T-helper 1 cell (primary cell): ENCODE measurements at regions not wholly inside any gene's neighbourhood (a gene's known extent, or its start where the extent isn't known, plus 50 kb on each side); places are given as distances from the start of the nearest gene placed in this dataset.

Source experiments
- DNase-seq, 5 donors: peaks; one replicate each; pipeline ENCODE4 v3.0.0-alpha.2; 2012 to 2020

DNA sequence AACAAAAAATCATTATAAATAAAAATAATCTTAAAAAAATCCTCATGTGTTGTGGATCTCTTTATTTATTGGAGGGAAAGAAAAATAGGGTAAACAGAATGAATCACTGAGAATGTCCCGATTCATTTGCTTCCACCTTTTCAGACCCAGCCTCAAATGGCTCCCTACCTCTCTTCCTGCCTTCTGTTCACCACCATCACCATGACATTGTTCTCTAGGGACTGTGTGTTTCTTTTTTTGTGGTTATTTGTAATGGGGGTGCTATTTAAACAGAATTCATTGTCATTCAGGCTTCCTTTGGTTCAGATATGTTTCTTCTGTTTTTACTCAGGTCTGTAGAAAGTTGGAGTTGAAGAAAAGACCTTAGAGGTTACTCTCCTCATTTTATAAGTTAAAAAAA is 198.2 kb downstream of the KIF4B start:
- no peak for DNase-seq

GRCh38 chr5:155222393-155222792 is 208.8 kb downstream of the KIF4B start:
- no peak for DNase-seq

- no peak for DNase-seq
Observed at GRCh38 chr5:155229135-155229534, 215.6 kb downstream of the KIF4B start.

DNA sequence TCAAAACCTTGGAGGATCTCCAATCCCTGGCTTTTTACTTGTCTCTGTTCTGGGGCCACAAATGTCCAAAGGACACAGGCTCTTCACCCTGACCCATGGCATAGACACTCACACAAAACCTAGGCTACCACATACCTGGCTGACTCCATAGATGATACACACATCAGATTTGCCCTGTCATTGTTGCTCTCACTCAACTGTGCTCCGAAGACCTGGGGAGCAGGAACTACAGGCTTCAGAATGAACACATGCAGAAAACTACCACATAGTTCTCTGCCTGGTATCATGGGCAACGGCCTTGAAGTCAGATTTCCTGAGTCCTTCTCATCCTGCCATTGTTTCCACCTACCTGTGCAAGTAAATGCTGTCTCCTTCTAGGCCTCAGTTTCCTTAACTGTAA is 226.2 kb downstream of the KIF4B start:
- DNase-seq: no peak

DNA sequence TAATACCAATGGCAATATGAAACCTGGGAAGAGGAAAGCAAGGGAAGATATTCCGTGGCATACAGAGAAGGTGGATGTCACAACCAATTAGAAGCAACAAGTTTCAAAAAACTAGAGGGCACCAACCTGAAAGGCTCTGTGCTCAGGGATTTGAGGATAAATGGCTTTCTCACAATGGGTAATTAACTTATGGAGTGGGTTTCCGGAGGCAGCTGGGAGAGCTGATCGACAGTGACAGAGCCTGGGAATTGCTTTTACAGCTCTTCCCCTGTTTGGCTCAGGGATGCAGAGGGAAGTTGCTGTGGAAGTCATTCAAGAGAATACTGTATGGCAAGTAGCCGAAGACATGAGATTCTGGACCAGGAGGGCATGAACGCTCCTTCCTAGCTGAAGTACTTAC is 237.0 kb downstream of the KIF4B start:
- DNase-seq: no peak

GRCh38 chr5:155252025-155252424 is 238.5 kb downstream of the KIF4B start:
- no peak for DNase-seq

- DNase-seq: no peak
Observed at GRCh38 chr5:155252717-155253116, 239.2 kb downstream of the KIF4B start.

DNA sequence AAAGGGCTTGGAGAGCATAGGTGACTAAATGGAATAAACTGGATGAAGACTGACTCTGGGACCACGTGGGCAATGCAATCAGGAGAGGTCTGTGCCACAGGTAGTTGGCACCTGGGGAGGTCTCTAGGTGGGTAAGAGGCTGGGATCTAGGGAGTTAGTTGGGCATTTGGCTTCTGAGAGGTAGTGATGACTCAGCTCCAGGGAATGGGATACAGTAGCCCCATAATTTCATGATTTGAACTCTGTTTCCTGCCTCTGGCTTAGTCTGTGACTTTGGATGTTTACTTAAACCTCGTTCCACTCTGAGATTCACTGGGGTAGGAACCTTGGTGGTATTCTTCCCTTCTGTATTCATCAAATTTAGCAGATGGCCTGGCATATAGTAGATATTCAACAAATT is 240.8 kb downstream of the KIF4B start:
- DNase-seq: no peak

DNA sequence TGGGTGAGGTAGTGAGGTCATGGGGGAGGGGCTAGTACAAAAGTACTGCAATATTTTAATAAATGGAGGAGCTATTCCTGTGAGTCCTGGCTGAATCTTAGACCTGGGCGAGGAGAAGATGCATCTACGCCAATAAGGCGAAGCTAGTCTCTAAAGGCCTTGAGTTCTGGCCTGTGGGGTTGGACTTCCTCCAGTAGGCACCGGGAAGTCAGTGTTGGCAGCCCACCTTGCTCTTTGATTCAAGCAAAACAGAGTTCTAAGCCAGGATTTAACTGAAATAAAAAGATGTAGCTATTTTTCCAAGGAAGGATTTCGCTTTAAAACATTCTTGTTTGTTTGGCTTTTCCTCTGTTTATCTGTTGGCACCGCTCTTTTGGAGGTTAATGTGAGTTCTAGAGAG is 244.6 kb downstream of the KIF4B start:
- no peak for DNase-seq

- no peak for DNase-seq
Observed at GRCh38 chr5:155259648-155260047, 246.1 kb downstream of the KIF4B start.

GRCh38 chr5:155260798-155261197 is 247.2 kb downstream of the KIF4B start:
- no peak for DNase-seq

- DNase-seq: no peak
Observed at GRCh38 chr5:155263381-155263780, 249.8 kb downstream of the KIF4B start.

DNA sequence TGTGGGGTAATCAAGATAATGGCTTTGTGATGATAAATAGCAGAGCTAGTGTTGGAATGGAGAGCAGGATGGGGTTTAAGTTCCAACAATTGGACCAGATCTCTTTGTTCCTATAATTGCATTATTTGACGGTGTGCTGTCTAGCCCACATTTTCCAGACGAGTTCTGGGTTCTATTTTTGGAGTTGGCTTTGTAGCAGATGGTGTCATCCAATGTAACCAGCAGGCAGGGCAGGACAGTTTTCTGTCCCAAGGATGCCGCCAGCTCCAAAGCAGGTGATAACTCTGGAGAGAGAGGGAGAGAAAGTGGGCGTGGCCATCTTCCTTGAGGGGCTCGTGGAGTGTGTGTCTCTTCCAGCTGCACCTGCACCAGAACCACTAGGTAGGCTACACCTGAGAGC is 251.3 kb downstream of the KIF4B start:
- DNase-seq: no peak

DNA sequence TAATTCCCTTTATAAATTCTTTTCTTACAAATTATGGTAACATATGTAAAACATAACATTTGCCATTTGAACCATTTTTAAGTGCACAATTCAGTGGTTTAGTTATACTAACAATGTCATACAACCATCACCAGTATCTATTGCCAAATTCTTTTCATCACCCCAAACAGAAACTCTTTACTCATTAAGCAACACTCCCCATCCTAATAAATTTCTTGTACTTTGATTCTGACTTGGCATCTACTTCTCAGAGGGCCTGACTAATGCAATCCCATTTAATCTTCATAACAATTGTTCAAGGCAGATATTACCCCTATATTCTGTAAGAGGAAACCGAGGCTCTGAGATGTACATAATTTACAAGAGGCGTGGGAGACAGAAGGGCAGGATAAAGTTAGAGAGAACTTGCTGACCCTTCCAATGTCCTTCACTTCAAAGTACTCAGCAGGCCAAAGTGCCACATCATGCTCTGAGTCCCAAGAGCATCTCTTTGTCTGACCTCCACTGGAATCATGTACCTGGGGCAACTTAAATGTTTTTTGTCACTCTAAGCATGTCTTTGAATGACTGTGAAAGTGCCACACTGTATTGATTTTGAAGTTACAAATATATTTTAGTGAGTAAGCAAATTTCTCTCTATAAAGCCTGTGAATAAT is 255.3 kb downstream of the KIF4B start:
- no peak for DNase-seq

DNA sequence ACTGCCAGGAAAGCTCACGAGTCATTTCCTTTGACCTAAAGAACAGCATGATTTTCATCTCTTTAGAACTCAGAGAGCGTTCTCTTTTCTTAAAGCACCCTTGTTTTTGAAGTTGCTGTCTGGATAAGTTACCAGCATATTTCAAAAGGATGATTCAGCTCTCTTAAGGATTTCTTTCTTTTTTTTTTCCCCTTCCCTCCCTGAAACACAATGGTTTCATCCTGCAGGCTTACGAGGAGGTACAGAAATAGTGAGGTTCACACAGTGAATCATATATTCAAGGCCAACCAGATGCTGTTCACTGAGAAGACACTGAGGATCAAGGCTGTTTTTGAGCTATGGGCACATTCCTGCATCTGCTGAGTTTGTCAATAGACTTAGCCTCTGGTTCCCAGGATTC is 257.2 kb downstream of the KIF4B start:
- DNase-seq: no peak

DNA sequence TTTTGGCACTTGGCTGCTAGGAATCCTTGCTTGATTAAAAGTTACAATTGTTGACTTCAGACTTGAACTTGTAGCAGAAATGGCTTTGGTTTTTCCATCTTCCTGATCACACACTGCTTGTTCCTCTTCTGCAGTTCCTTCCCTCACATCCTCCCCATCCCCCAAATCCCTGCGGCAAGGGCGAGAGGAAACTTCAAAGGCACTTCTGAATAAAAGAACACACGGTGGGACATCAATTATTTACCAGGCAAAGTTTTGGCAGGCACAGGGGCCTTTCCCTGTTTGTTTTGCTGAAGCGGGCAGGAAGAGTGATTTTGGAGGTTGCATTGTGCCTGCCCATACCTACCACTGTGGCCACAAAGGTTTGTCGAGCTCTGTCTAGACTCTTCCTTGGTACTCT is 260.9 kb downstream of the KIF4B start:
- no peak for DNase-seq

DNA sequence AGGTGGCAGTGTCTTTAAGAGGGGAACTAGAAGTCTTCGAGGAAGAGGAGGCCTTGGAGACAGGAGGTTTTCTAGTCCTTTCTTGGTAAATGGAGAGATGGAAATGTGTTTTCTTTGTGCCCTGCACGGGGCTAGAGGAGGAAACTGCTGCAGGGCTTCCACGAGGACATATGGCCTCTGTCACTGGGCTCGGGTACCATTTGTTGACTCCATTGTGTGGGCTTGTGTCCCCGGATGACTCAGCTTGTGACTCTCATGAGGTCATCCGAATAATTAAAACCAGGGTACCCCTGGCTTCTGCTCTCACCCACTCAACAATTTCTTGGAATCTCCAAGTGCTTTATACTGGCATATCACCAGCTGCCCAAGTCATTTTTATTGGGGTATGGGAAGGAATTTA is 261.7 kb downstream of the KIF4B start:
- DNase-seq: no peak

DNA sequence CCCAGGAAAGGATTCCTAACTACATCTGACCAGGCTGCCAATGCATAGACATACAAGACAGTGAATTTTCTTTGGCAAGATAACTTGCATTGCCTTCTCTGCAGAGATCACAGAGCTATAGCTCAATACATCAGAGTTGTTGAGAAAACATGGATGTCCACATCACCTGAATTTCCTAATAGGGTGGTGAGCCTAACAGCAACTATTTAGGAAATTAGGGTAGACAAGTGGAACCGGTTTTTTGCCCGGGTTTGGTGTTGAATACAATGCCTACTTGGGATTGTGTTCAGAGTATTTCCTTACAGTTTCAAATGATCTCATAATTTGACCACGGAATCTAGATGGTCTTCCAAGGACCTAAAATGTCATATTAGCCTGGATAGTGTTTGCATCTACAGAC is 262.7 kb downstream of the KIF4B start:
- DNase-seq: no peak

GRCh38 chr5:155278532-155278931 is 265.0 kb downstream of the KIF4B start:
- no peak for DNase-seq

- DNase-seq: no peak
Observed at GRCh38 chr5:155282503-155283107, 269.1 kb downstream of the KIF4B start.

DNA sequence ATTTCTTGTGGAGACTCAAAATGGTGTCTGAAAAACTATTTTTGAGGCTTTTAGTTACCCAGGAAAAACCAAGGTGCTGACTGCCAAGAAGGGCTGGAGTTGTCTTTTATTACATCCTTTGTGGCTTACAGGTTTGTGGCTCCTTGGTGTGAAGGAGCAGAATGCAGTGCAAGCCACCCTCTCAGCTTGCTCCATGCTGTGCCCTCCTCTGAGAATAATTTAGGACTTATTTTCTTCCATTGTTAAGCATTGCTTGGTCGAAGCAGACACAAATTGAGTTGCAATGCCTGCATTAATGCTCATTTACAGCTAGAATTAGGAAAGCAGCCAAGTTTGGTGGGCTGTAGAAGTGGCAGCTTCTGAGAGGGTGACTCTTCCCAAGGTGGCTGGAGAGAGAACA is 272.2 kb downstream of the KIF4B start:
- no peak for DNase-seq

DNA sequence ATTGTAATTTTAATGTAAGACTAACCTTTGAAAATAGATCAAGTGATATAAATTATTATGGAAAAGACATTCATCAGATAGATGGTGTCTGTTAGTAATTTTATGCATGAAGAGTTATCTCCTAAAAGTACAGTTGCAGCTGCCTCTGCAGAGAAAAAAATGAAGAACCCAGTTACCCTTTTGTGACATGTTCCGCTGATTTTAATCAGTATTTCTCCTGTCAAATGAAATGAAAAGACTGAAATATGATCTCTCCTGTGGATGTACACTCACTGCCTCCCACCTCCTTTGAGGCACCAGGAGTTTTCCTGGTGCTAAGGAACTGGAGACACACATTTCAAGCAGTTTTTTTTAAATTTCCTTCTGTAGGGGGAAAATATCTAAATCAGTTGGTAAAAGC is 277.4 kb downstream of the KIF4B start:
- DNase-seq: no peak

DNA sequence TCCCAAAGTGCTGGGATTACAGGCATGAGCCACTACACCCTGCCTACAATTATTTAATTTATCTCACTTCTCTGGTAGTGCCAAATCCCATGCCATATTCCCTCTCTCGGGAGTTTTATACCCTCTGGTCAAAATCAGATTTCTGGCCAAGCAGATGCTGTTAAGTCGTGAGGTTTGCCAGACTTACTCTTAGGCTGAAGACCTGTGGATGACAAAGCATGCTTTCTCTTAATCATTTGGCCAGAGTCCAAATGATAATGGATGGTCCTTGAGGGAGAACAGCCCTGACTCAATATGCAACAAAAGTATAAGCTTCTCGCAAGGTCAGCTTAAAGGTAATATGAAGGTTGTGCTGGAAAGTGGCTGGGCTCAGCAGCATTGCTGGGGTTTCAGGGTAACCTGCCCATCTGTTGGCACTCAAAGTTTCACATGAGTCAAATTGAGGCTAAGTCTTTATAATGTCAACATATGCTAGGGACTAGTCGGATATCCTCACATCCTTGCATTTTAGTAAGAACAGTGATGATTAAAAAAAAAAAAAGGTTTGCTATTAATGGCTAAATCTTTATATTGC is 280.1 kb downstream of the KIF4B start:
- DNase-seq: no peak

- DNase-seq: no peak
Observed at GRCh38 chr5:155295111-155295510, 281.6 kb downstream of the KIF4B start.
